Left lobe of liver (tissue), 2 donors: ENCODE measurements at regions not wholly inside any gene's neighbourhood (a gene's known extent, or its start where the extent isn't known, plus 50 kb on each side); places are given as distances from the start of the nearest gene placed in this dataset.

Experiments used
- ATAC-seq: fragments of 200-7000 bp; cut with Tn5 transposase; one replicate; pipeline ENCODE4 v1.9.1; 2020; ENCODE audit warnings: mild to moderate bottlenecking, moderate library complexity
- DNase-seq: peaks from one replicate; pipeline ENCODE4 v3.0.0-alpha.2; 2020; ENCODE audit warnings: low spot score
- donor health status: DM: no; HTN: no; CAD: no; lungs with moderate emphysema.
- donor health status: DM: no; HTN: yes; CAD: no.

GRCh38 chr3:163891771-163892170 is 1186.5 kb downstream of the SI start:
- no peak for DNase-seq
- no peak for ATAC-seq

GRCh38 chr3:163890661-163891060 is 1187.6 kb downstream of the SI start:
- ATAC-seq, result no peak

GRCh38 chr3:163879172-163879571 is 1199.1 kb downstream of the SI start:
- DNase-seq (no peak), ATAC-seq (no peak)

More at GRCh38 chr3:163890661-163891060, 1187.6 kb downstream of the SI start:
- DNase-seq, result no peak

GRCh38 chr3:163878396-163878795 is 1199.9 kb downstream of the SI start:
- ATAC-seq (no peak), DNase-seq (no peak)

GRCh38 chr3:163877805-163878204 is 1200.5 kb downstream of the SI start:
- no peak for DNase-seq
- ATAC-seq, result no peak

- no peak for ATAC-seq
Observed at GRCh38 chr3:163863146-163863545, 1215.2 kb downstream of the SI start.

GRCh38 chr3:163852233-163852632 is 1226.1 kb downstream of the SI start:
- DNase-seq (no peak), ATAC-seq (no peak)

More at GRCh38 chr3:163863146-163863545, 1215.2 kb downstream of the SI start:
- no peak for DNase-seq

GRCh38 chr3:163838769-163839168 is 1239.5 kb downstream of the SI start:
- no peak for ATAC-seq
- DNase-seq, result no peak

GRCh38 chr3:163832547-163832946 is 1245.7 kb downstream of the SI start:
- DNase-seq (no peak), ATAC-seq (no peak)

GRCh38 chr3:163821841-163822240 is 1256.5 kb downstream of the SI start:
- ATAC-seq (no peak), DNase-seq (no peak)

- ATAC-seq (peak; percentile 76), DNase-seq (no peak)
Observed at GRCh38 chr3:163817015-163817414, 1261.3 kb downstream of the SI start.

GRCh38 chr3:163813935-163814334 is 1264.4 kb downstream of the SI start:
- ATAC-seq (no peak), DNase-seq (no peak)

GRCh38 chr3:163812006-163812405 is 1266.3 kb downstream of the SI start:
- DNase-seq (no peak), ATAC-seq (no peak)

- no peak for ATAC-seq
- no peak for DNase-seq
Observed at GRCh38 chr3:163809540-163809993, 1268.7 kb downstream of the SI start.

- DNase-seq, result no peak
- no peak for ATAC-seq
Observed at GRCh38 chr3:163786416-163786815, 1291.9 kb downstream of the SI start.

- DNase-seq (no peak), ATAC-seq (peak; percentile 64)
Observed at GRCh38 chr3:163785693-163786092, 1292.6 kb downstream of the SI start.

- DNase-seq, result no peak
Observed at GRCh38 chr3:163779396-163780344, 1298.6 kb downstream of the SI start.

GRCh38 chr3:163776743-163777142 is 1301.6 kb downstream of the SI start:
- DNase-seq, result no peak
- peak; percentile 82 for ATAC-seq

More at GRCh38 chr3:163779396-163780344, 1298.6 kb downstream of the SI start:
- no peak for ATAC-seq

- no peak for ATAC-seq
- DNase-seq, result no peak
Observed at GRCh38 chr3:163773136-163773535, 1305.2 kb downstream of the SI start.

GRCh38 chr3:163768048-163768447 is 1310.2 kb downstream of the SI start:
- ATAC-seq (no peak), DNase-seq (no peak)

GRCh38 chr3:163766112-163766511 is 1312.2 kb downstream of the SI start:
- DNase-seq, result no peak
- no peak for ATAC-seq

GRCh38 chr3:163753033-163753432 is 1325.3 kb downstream of the SI start:
- ATAC-seq (no peak), DNase-seq (no peak)
